Lower lobe of right lung (tissue), 2 donors: ENCODE measurements at regions not wholly inside any gene's neighbourhood (a gene's known extent, or its start where the extent isn't known, plus 50 kb on each side); places are given as distances from the start of the nearest gene placed in this dataset.

Experiments used
- ATAC-seq, 2 donors: fragments of 200-7000 bp; cut with Tn5 transposase; one replicate each; pipeline ENCODE4 v1.9.1; 2020 to 2022; ENCODE audit warnings: mild to moderate bottlenecking in 2 of 2, moderate library complexity in 2 of 2
- DNase-seq: peaks from one replicate; pipeline ENCODE4 v3.0.0-alpha.2; 2020
- H3K27ac ChIP-seq: fragments of 200-600 bp; one replicate; pipeline ENCODE4 v1.8.0; 2022
- H3K27me3 ChIP-seq: fragments of 200-600 bp; one replicate; pipeline ENCODE4 v1.8.0; 2022; ENCODE audit warnings: low read depth
- H3K36me3 ChIP-seq: fragments of 200-600 bp; one replicate; pipeline ENCODE4 v1.8.0; 2022; ENCODE audit warnings: mild to moderate bottlenecking
- H3K4me1 ChIP-seq: fragments of 200-600 bp; one replicate; pipeline ENCODE4 v1.8.0; 2022
- H3K4me3 ChIP-seq: fragments of 200-600 bp; one replicate; pipeline ENCODE4 v1.8.0; 2022; ENCODE audit warnings: mild to moderate bottlenecking
- H3K9me3 ChIP-seq: fragments of 200-600 bp; one replicate; pipeline ENCODE4 v1.8.0; 2022
- intact Hi-C: fragments of 100-400 bp; cut with DNase I; formaldehyde crosslinking; loops from one replicate; pipeline ENCODE4 v1.11.0; 2022
- TF ChIP-seq, protein P1 (sequence below): fragments of 200-600 bp; IDR thresholded peaks from one replicate; pipeline ENCODE4 v1.8.0; 2022; ENCODE audit warnings: antibody characterized with exemption, mild to moderate bottlenecking
- donor health status: DM: no; HTN: yes; CAD: no; lungs with severe emphysema.

- intact Hi-C loops = no loop called here
- no peaks in the 10 kb centered on the region for H3K27me3 ChIP-seq
- ATAC-seq (no peak), DNase-seq (no peak)
- no peaks in the 10 kb centered on the region for H3K4me1 ChIP-seq
- H3K4me3 ChIP-seq = no peak overlapping the region
- H3K27ac ChIP-seq = no peak overlapping the region
- H3K36me3 ChIP-seq = no peaks in the 10 kb centered on the region
- H3K9me3 ChIP-seq = no peaks in the 10 kb centered on the region
- TF ChIP-seq, protein P1, sequence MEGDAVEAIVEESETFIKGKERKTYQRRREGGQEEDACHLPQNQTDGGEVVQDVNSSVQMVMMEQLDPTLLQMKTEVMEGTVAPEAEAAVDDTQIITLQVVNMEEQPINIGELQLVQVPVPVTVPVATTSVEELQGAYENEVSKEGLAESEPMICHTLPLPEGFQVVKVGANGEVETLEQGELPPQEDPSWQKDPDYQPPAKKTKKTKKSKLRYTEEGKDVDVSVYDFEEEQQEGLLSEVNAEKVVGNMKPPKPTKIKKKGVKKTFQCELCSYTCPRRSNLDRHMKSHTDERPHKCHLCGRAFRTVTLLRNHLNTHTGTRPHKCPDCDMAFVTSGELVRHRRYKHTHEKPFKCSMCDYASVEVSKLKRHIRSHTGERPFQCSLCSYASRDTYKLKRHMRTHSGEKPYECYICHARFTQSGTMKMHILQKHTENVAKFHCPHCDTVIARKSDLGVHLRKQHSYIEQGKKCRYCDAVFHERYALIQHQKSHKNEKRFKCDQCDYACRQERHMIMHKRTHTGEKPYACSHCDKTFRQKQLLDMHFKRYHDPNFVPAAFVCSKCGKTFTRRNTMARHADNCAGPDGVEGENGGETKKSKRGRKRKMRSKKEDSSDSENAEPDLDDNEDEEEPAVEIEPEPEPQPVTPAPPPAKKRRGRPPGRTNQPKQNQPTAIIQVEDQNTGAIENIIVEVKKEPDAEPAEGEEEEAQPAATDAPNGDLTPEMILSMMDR = no peak
These were observed 743.9 kb upstream of the GOLIM4 start for GRCh38 chr3:168839653-168840052.

DNA sequence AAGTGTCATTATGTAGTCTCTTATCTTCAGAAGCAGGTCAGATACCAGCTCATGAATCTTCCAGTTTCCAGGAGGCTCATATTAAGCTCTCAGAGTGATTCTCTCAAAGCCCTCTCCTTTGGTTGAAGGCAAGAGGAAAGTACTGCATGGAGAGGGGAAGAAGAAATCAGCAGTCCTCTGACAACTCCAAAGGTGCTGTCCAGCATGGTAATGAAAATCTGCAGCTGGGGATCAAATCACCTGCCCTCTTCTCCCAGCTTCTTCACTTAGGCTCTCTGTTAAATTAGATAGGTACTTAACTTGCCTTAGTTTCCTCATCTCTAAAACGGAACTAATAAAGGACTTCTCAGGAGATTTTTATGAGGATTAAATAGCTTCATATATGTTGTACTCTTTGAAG lies 738.8 kb upstream of the GOLIM4 start:
- TF ChIP-seq, protein P1 = no peak
- DNase-seq (no peak), ATAC-seq (no peak)
- no peak overlapping the region for H3K27ac ChIP-seq
- intact Hi-C loops = no loop called here
- H3K36me3 ChIP-seq = no peaks in the 10 kb centered on the region
- H3K9me3 ChIP-seq = no peaks in the 10 kb centered on the region
- H3K4me1 ChIP-seq = no peaks in the 10 kb centered on the region
- no peak overlapping the region for H3K4me3 ChIP-seq
- H3K27me3 ChIP-seq = no peaks in the 10 kb centered on the region

GRCh38 chr3:168828943-168829342 lies 733.2 kb upstream of the GOLIM4 start:
- Histone ChIP-seq H3K27me3 (no peaks in the 10 kb centered on the region), H3K4me1 (no peaks in the 10 kb centered on the region), H3K27ac (no peak overlapping the region), H3K4me3 (no peak overlapping the region), H3K36me3 (no peaks in the 10 kb centered on the region), H3K9me3 (no peaks in the 10 kb centered on the region)
- TF ChIP-seq, protein P1 = no peak
- ATAC-seq (no peak), DNase-seq (no peak)
- intact Hi-C loops = no loop called here

DNA sequence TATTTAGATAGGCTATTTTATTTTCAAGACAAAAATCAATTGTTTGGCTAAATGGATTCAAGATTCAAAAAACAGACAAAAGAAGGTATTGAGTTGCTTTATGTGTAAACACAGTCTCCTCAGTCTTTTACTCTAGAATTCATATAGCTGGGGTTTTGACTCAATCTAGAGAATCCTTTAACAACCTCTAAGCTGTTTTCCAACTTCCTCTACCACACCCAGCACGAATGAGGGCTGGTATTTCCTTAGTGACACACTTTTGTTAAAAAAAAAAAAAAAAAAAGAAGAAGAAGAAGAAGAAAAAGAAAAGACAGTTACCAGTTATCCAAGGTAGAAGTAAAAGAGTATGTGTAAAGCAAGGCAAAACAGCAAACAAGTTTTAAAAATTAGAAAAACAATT lies 732.8 kb upstream of the GOLIM4 start:
- H3K9me3 ChIP-seq = no peaks in the 10 kb centered on the region
- no peaks in the 10 kb centered on the region for H3K4me1 ChIP-seq
- no peaks in the 10 kb centered on the region for H3K36me3 ChIP-seq
- TF ChIP-seq, protein P1 = no peak
- no peaks in the 10 kb centered on the region for H3K27me3 ChIP-seq
- DNase-seq (no peak), ATAC-seq (no peak)
- intact Hi-C loops = no loop called here
- no peak overlapping the region for H3K4me3 ChIP-seq
- H3K27ac ChIP-seq = no peak overlapping the region

DNA sequence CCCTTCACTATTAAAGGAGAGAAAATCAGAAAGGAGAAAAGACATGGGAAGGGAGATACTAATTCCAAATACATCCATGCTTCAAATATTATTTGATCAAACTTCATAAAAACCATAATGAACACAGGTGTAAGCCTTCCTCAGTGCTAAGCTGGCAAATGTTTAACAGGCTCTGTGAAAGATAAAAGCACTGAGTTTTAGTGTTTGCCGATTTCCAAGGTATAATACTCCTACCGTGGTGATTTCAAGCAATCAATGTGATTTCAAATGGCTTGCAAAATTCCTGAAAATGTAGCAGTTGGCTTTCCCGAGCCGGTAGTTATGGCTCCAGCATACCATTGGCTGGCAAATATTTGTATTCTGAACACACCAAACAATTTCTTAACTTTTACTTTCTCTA lies 732.3 kb upstream of the GOLIM4 start:
- intact Hi-C loops = no loop called here
- H3K9me3 ChIP-seq = no peaks in the 10 kb centered on the region
- DNase-seq (no peak), ATAC-seq (no peak)
- H3K4me1 ChIP-seq = no peaks in the 10 kb centered on the region
- TF ChIP-seq, protein P1 = no peak
- H3K27me3 ChIP-seq = no peaks in the 10 kb centered on the region
- H3K36me3 ChIP-seq = no peaks in the 10 kb centered on the region
- H3K27ac ChIP-seq = no peak overlapping the region
- no peak overlapping the region for H3K4me3 ChIP-seq

DNA sequence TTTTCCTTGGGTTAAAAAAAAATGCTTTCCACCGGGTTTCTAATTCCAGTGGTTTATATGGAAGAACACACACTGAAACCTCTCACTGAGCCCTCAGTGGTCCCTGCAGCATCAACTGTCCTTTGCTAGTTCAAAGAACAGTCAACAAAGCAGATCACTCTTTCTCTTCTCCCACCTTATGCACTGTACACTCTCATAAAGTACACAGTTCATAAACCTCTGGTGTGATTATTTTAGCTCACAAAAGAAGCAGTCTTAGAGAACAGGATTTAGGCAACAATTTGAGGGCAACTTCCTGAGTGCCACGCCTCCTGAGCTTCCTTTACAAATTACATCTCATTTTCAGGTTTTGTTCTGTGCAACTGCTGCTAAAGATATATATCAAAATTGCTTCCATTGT lies 728.4 kb upstream of the GOLIM4 start:
- DNase-seq = no peak
- H3K36me3 ChIP-seq = no peaks in the 10 kb centered on the region
- intact Hi-C loops = no loop called here
- no peak overlapping the region for H3K27ac ChIP-seq
- TF ChIP-seq, protein P1 = no peak
- no peaks in the 10 kb centered on the region for H3K27me3 ChIP-seq
- H3K4me1 ChIP-seq = no peaks in the 10 kb centered on the region
- no peaks in the 10 kb centered on the region for H3K9me3 ChIP-seq
- ATAC-seq = no peak
- no peak overlapping the region for H3K4me3 ChIP-seq
